Iris pigment epithelial cell (primary cell): ENCODE measurements at regions not wholly inside any gene's neighbourhood (a gene's known extent, or its start where the extent isn't known, plus 50 kb on each side); places are given as distances from the start of the nearest gene placed in this dataset.

Experiments
- DNase-seq: peaks from one replicate; pipeline ENCODE4 v3.0.0-alpha.2; 2011; ENCODE audit warnings: low read depth

- no peak for DNase-seq
Observed at GRCh38 chr14:36028665-36029064, 147.9 kb downstream of the PTCSC3 start.

GRCh38 chr14:36028218-36028617 lies 148.3 kb downstream of the PTCSC3 start:
- DNase-seq = no peak

- DNase-seq = no peak
Observed at GRCh38 chr14:36027354-36027753, 149.2 kb downstream of the PTCSC3 start.

GRCh38 chr14:36022765-36023410 lies 153.6 kb downstream of the PTCSC3 start:
- DNase-seq = no peak

- no peak for DNase-seq
Observed at GRCh38 chr14:36021591-36022320, 154.8 kb downstream of the PTCSC3 start.

GRCh38 chr14:36021030-36021422 lies 155.5 kb downstream of the PTCSC3 start:
- no peak for DNase-seq

GRCh38 chr14:36020120-36021029 lies 156.1 kb downstream of the PTCSC3 start:
- no peak for DNase-seq

GRCh38 chr14:36019126-36019525 lies 157.4 kb downstream of the PTCSC3 start:
- DNase-seq = no peak

- DNase-seq = no peak
Observed at GRCh38 chr14:36014236-36014635, 162.3 kb downstream of the PTCSC3 start.

GRCh38 chr14:36013483-36013882 lies 163.0 kb downstream of the PTCSC3 start:
- DNase-seq = no peak

- DNase-seq = no peak
Observed at GRCh38 chr14:36012621-36013020, 163.9 kb downstream of the PTCSC3 start.

GRCh38 chr14:36009643-36010042 lies 166.9 kb downstream of the PTCSC3 start:
- no peak for DNase-seq

- DNase-seq = no peak
Observed at GRCh38 chr14:36006623-36007022, 169.9 kb downstream of the PTCSC3 start.

- no peak for DNase-seq
Observed at GRCh38 chr14:36005670-36006069, 170.9 kb downstream of the PTCSC3 start.

- no peak for DNase-seq
Observed at GRCh38 chr14:36001936-36002335, 174.6 kb downstream of the PTCSC3 start.

- DNase-seq = no peak
Observed at GRCh38 chr14:35999294-35999693, 173.2 kb downstream of the BRMS1L start.

GRCh38 chr14:35998303-35998702 lies 172.2 kb downstream of the BRMS1L start:
- no peak for DNase-seq

GRCh38 chr14:35993684-35993960 lies 167.5 kb downstream of the BRMS1L start:
- DNase-seq = no peak

- DNase-seq = no peak
Observed at GRCh38 chr14:35992816-35993683, 166.9 kb downstream of the BRMS1L start.

- no peak for DNase-seq
Observed at GRCh38 chr14:35991356-35991755, 165.2 kb downstream of the BRMS1L start.

GRCh38 chr14:35989736-35990135 lies 163.6 kb downstream of the BRMS1L start:
- no peak for DNase-seq
